ENCODE measurements at regions not wholly inside any gene's neighbourhood (a gene's known extent, or its start where the extent isn't known, plus 50 kb on each side); places are given as distances from the start of the nearest gene placed in this dataset.
A peak's percentile ranks its signal among the peaks of the same experiment; 100 is the strongest.

DNA sequence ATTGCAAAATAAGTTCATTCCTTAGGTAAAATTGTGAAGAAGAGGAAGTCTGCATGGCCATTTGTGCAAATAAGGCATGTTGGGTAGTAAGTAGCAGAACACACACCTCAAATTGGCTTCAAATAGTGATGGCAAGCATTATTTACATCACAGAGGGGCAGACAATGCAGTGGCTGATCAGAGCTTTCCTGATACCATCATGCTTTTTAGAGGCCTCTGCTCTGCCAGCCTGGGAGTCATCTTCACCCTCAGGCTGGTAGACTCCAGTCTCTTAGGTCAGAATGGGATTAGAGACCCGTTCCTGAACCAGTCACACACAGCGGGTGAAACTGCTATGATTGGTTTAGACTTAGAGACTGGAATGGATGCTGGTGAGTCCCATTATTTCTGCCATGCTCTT is 396.0 kb upstream of the MCTP2 start:
- no peaks in the 10 kb centered on the region for H3K9me2 ChIP-seq (replicated peaks; ENCODE audit: insufficient read depth)
- H3K27ac ChIP-seq = no peak overlapping the region
- WGBS (ENCODE audit: low lambda C conversion rate, missing lambda C conversion rate) = 67% methylated on average over 2 of the region's 2 CpGs

DNA sequence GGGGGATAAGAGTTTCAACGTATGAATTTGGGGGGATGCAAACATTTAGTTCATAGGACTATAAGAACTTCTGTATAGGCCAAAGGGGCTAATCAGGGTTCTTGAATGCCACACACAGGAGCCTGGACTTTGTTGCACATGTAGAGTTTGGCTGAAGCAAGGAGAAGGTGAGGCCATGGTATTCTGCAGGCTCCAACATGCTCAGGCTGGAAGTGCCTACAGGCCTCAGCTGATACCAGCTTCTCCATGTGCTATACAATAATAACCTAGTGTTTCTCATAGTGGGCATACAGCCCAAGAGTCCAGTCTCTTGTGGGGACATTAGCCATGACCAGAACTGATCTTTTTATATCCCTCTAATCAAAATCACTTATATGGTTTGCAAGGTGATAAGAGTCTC is 399.7 kb upstream of the MCTP2 start:
- Histone ChIP-seq H3K9me2 (replicated peaks; ENCODE audit: insufficient read depth) (no peaks in the 10 kb centered on the region), H3K36me3 (replicated peaks; ENCODE audit: insufficient read depth, low read depth) (no peaks in the 10 kb centered on the region), H3K4me2 (no peak overlapping the region), H3K9me3 (ENCODE audit: low read depth) (no peaks in the 10 kb centered on the region), H3K4me1 (ENCODE audit: insufficient read depth) (peaks cover 16% of the 10 kb centered on the region), H3K27me3 (no peaks in the 10 kb centered on the region), H3K27ac (no peak overlapping the region), H3K4me3 (no peak overlapping the region), H2AFZ (no peak overlapping the region), H3K79me2 (no peaks in the 10 kb centered on the region), H4K20me1 (ENCODE audit: insufficient read depth, poor library complexity, severe bottlenecking) (no peaks in the 10 kb centered on the region)
- 75% methylated on average over 1 of the region's 1 CpG for WGBS (ENCODE audit: low lambda C conversion rate, missing lambda C conversion rate)
- DNase-seq (ENCODE audit: low spot score) = no peak
- no peak for TF ChIP-seq EZH2 (IDR thresholded peaks at IDR 0.05; ENCODE audit: borderline replicate concordance)
- TF ChIP-seq EZH2phosphoT487 (IDR thresholded peaks at IDR 0.05; ENCODE audit: low read depth, severe bottlenecking, unreplicated experiment) = no peak
- TF ChIP-seq, protein P1, sequence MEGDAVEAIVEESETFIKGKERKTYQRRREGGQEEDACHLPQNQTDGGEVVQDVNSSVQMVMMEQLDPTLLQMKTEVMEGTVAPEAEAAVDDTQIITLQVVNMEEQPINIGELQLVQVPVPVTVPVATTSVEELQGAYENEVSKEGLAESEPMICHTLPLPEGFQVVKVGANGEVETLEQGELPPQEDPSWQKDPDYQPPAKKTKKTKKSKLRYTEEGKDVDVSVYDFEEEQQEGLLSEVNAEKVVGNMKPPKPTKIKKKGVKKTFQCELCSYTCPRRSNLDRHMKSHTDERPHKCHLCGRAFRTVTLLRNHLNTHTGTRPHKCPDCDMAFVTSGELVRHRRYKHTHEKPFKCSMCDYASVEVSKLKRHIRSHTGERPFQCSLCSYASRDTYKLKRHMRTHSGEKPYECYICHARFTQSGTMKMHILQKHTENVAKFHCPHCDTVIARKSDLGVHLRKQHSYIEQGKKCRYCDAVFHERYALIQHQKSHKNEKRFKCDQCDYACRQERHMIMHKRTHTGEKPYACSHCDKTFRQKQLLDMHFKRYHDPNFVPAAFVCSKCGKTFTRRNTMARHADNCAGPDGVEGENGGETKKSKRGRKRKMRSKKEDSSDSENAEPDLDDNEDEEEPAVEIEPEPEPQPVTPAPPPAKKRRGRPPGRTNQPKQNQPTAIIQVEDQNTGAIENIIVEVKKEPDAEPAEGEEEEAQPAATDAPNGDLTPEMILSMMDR (IDR thresholded peaks at IDR 0.05; ENCODE audit: poor library complexity) = no peak

More for the DNA sequence above, 396.0 kb upstream of the MCTP2 start:
- Histone ChIP-seq H3K79me2 (no peaks in the 10 kb centered on the region), H3K36me3 (replicated peaks; ENCODE audit: insufficient read depth, low read depth) (no peaks in the 10 kb centered on the region), H3K9me3 (ENCODE audit: low read depth) (no peaks in the 10 kb centered on the region), H3K4me2 (no peak overlapping the region), H3K4me3 (no peak overlapping the region), H3K4me1 (ENCODE audit: insufficient read depth) (peaks cover 7% of the 10 kb centered on the region), H2AFZ (no peak overlapping the region), H4K20me1 (ENCODE audit: insufficient read depth, poor library complexity, severe bottlenecking) (no peaks in the 10 kb centered on the region), H3K27me3 (no peaks in the 10 kb centered on the region)
- TF ChIP-seq EZH2phosphoT487 (IDR thresholded peaks at IDR 0.05; ENCODE audit: low read depth, severe bottlenecking, unreplicated experiment) (no peak), EZH2 (IDR thresholded peaks at IDR 0.05; ENCODE audit: borderline replicate concordance) (no peak)
- TF ChIP-seq, protein P1 (IDR thresholded peaks at IDR 0.05; ENCODE audit: poor library complexity) = no peak
- DNase-seq (ENCODE audit: low spot score) = no peak

DNA sequence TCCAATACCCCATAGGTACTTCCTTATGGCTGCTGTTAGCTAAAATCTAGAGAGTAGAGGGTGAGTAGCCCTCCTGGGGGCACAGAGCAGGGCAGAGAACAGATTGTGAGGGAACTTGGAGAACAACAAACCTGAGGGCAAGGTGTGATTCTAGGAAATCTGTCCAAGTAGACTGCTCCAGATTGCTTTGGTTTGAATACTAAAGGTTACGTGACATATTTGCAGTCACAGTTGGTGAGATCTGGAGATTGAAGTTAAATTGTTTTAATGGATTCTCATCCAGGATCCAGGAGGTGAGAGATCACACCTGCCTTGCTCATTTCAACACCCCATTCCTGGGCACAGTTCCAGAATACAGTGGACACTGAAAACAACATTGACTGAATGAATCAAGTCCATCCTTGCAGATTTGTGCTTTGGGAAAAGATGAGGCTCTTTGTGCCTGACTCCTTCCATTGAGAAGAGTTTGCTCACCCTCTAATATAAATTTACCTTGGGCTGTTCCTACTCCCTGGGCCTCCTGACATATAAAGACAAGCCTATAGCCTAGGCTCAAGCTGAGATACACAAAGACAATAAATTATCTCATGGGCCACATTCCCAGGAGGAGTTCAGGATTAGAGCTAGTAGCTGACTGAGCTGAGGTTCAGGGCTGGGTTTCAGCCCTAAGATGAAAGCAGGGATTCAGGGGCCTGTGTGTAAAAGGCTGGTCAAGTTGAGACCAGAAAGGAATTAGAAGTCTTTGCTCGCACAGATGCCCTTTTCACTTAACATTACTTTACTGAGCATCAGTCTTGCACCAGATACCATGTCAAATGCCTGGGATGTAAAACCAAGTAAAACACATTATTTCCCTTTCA is 400.9 kb upstream of the MCTP2 start:
- Histone ChIP-seq H3K4me3 (no peak overlapping the region), H3K79me2 (no peaks in the 10 kb centered on the region), H3K27ac (peak overlapping the region; percentile 97), H3K9me3 (ENCODE audit: low read depth) (no peaks in the 10 kb centered on the region), H3K36me3 (replicated peaks; ENCODE audit: insufficient read depth, low read depth) (no peaks in the 10 kb centered on the region), H3K4me2 (peak overlapping the region; percentile 19), H3K4me1 (ENCODE audit: insufficient read depth) (peaks cover 16% of the 10 kb centered on the region), H3K27me3 (no peaks in the 10 kb centered on the region), H2AFZ (peak overlapping the region; percentile 34), H3K9me2 (replicated peaks; ENCODE audit: insufficient read depth) (no peaks in the 10 kb centered on the region), H4K20me1 (ENCODE audit: insufficient read depth, poor library complexity, severe bottlenecking) (no peaks in the 10 kb centered on the region)
- peak; percentile 12 for DNase-seq (ENCODE audit: low spot score)
- no peak for TF ChIP-seq EZH2phosphoT487 (IDR thresholded peaks at IDR 0.05; ENCODE audit: low read depth, severe bottlenecking, unreplicated experiment)
- no peak for TF ChIP-seq EZH2 (IDR thresholded peaks at IDR 0.05; ENCODE audit: borderline replicate concordance)
- TF ChIP-seq, protein P1 (IDR thresholded peaks at IDR 0.05; ENCODE audit: poor library complexity) = no peak
- WGBS (ENCODE audit: low lambda C conversion rate, missing lambda C conversion rate) = 83% methylated on average over 2 of the region's 2 CpGs

All from hepatocyte (in vitro differentiated cells).